ENCODE measurements at regions not wholly inside any gene's neighbourhood (a gene's known extent, or its start where the extent isn't known, plus 50 kb on each side); places are given as distances from the start of the nearest gene placed in this dataset.

DNA sequence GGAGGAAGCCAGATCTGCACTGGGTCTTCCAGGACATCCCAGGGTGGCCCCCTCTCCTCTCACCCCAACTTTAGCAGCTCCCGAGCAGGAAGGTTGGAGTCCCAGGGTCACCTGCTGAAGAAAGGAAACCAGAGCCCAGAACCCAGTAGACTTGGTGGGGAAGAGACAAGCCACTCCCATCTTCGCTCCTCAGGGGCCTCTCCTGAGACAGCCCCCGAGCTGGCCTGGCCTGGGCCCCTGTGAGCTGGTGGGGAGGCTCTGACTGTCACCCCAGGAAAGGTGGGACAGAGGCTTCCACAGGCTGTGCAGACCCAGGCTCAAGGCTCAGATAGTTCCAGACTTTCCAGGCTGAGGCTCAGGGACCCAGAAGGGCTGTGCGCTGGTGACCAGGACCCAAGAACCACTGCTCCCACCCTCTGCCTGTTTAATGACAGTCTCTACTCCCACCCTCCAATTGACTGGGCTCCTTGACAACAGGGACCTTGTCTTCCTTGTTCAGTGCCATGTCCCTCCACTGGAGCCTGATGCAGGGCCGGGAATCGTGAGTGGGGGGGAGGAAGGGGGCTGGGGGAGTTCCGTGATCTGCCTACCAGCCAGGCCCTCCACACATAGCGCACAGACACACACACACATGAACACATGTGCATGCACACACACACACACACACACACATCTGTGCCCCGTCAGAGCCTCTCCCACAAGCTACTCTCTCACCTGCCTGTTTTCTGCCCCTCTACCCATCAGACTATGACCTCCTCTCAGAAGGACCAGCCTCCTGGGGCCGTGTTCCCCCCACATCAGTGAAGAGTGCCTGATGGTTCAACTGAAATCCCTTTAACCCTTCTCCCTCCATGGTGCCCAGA is 401.2 kb downstream of the MATN1 start:
- TF ChIP-seq TAF1 (conservative IDR thresholded peaks at IDR 0.05) = no peak
- no peak for TF ChIP-seq HNF4A (conservative IDR thresholded peaks at IDR 0.05)
- TF ChIP-seq RXRA (IDR thresholded peaks at IDR 0.05) = no peak
- no peak for TF ChIP-seq GABPA (IDR thresholded peaks at IDR 0.05 in 1 of 2, conservative IDR thresholded peaks at IDR 0.05 in 1 of 2)
- TF ChIP-seq, protein P1, sequence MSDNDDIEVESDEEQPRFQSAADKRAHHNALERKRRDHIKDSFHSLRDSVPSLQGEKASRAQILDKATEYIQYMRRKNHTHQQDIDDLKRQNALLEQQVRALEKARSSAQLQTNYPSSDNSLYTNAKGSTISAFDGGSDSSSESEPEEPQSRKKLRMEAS (IDR thresholded peaks at IDR 0.05) = no peak
- no peak for TF ChIP-seq NR2F2 (IDR thresholded peaks at IDR 0.05)
- TF ChIP-seq RAD21 (IDR thresholded peaks at IDR 0.05) = no peak
- TF ChIP-seq HNF4G (IDR thresholded peaks at IDR 0.05) = no peak
- no peak for TF ChIP-seq JUND (IDR thresholded peaks at IDR 0.05)
- TF ChIP-seq, protein P2, sequence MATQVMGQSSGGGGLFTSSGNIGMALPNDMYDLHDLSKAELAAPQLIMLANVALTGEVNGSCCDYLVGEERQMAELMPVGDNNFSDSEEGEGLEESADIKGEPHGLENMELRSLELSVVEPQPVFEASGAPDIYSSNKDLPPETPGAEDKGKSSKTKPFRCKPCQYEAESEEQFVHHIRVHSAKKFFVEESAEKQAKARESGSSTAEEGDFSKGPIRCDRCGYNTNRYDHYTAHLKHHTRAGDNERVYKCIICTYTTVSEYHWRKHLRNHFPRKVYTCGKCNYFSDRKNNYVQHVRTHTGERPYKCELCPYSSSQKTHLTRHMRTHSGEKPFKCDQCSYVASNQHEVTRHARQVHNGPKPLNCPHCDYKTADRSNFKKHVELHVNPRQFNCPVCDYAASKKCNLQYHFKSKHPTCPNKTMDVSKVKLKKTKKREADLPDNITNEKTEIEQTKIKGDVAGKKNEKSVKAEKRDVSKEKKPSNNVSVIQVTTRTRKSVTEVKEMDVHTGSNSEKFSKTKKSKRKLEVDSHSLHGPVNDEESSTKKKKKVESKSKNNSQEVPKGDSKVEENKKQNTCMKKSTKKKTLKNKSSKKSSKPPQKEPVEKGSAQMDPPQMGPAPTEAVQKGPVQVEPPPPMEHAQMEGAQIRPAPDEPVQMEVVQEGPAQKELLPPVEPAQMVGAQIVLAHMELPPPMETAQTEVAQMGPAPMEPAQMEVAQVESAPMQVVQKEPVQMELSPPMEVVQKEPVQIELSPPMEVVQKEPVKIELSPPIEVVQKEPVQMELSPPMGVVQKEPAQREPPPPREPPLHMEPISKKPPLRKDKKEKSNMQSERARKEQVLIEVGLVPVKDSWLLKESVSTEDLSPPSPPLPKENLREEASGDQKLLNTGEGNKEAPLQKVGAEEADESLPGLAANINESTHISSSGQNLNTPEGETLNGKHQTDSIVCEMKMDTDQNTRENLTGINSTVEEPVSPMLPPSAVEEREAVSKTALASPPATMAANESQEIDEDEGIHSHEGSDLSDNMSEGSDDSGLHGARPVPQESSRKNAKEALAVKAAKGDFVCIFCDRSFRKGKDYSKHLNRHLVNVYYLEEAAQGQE (IDR thresholded peaks at IDR 0.05) = no peak
- TF ChIP-seq FOXA2 (IDR thresholded peaks at IDR 0.05) = no peak
- TF ChIP-seq, protein P3, sequence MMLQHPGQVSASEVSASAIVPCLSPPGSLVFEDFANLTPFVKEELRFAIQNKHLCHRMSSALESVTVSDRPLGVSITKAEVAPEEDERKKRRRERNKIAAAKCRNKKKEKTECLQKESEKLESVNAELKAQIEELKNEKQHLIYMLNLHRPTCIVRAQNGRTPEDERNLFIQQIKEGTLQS (IDR thresholded peaks at IDR 0.05) = no peak
- no peak for TF ChIP-seq SP1 (IDR thresholded peaks at IDR 0.05)
- TF ChIP-seq, protein P4, sequence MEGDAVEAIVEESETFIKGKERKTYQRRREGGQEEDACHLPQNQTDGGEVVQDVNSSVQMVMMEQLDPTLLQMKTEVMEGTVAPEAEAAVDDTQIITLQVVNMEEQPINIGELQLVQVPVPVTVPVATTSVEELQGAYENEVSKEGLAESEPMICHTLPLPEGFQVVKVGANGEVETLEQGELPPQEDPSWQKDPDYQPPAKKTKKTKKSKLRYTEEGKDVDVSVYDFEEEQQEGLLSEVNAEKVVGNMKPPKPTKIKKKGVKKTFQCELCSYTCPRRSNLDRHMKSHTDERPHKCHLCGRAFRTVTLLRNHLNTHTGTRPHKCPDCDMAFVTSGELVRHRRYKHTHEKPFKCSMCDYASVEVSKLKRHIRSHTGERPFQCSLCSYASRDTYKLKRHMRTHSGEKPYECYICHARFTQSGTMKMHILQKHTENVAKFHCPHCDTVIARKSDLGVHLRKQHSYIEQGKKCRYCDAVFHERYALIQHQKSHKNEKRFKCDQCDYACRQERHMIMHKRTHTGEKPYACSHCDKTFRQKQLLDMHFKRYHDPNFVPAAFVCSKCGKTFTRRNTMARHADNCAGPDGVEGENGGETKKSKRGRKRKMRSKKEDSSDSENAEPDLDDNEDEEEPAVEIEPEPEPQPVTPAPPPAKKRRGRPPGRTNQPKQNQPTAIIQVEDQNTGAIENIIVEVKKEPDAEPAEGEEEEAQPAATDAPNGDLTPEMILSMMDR (IDR thresholded peaks at IDR 0.05; ENCODE audit: low read depth, low read length, missing input control) = no peak
- TF ChIP-seq, protein P5, sequence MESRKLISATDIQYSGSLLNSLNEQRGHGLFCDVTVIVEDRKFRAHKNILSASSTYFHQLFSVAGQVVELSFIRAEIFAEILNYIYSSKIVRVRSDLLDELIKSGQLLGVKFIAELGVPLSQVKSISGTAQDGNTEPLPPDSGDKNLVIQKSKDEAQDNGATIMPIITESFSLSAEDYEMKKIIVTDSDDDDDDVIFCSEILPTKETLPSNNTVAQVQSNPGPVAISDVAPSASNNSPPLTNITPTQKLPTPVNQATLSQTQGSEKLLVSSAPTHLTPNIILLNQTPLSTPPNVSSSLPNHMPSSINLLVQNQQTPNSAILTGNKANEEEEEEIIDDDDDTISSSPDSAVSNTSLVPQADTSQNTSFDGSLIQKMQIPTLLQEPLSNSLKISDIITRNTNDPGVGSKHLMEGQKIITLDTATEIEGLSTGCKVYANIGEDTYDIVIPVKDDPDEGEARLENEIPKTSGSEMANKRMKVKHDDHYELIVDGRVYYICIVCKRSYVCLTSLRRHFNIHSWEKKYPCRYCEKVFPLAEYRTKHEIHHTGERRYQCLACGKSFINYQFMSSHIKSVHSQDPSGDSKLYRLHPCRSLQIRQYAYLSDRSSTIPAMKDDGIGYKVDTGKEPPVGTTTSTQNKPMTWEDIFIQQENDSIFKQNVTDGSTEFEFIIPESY (IDR thresholded peaks at IDR 0.05) = no peak
- TF ChIP-seq YY1 (IDR thresholded peaks at IDR 0.05) = no peak
- TF ChIP-seq EGR1 (IDR thresholded peaks at IDR 0.05; ENCODE audit: low read depth in 2 of 2) = no peak
- TF ChIP-seq FOXA1 (IDR thresholded peaks at IDR 0.05) = no peak
- no peak overlapping the region for H3K9ac ChIP-seq (ENCODE audit: low read depth in 1 of 2, low read length in 2 of 2)
- WGBS = 71% methylated on average over 10 of the region's 10 CpGs
- peaks cover 0 to 11% (median 0%) of the 10 kb centered on the region in 4 donors for H3K27me3 ChIP-seq (ENCODE audit: control insufficient read depth in 4 of 4, insufficient read depth in 4 of 4, low read length in 3 of 4)
- no peaks in the 10 kb centered on the region for H3K9me3 ChIP-seq (ENCODE audit: control insufficient read depth in 4 of 4, low read length in 3 of 4)
- H3K36me3 ChIP-seq (ENCODE audit: control insufficient read depth in 4 of 4, insufficient read depth in 3 of 4, low read depth in 1 of 4, low read length in 3 of 4) = no peaks in the 10 kb centered on the region
- H3K4me1 ChIP-seq (ENCODE audit: control insufficient read depth in 4 of 4, insufficient read depth in 4 of 4, low read length in 3 of 4) = no peaks in the 10 kb centered on the region
- no peak overlapping the region for H3K27ac ChIP-seq (ENCODE audit: low read depth in 1 of 2, low read length in 2 of 2)
- peak; percentile 14 for DNase-seq (ENCODE audit: low spot score)
- no peak overlapping the region for H3K4me3 ChIP-seq (ENCODE audit: low read depth in 1 of 3, low read length in 3 of 3)
